ENCODE measurements at regions not wholly inside any gene's neighbourhood (a gene's known extent, or its start where the extent isn't known, plus 50 kb on each side); places are given as distances from the start of the nearest gene placed in this dataset.

GRCh38 chr18:7334973-7335568, 104.2 kb downstream of the LRRC30 start:
- no peaks in the 10 kb centered on the region for H3K79me2 ChIP-seq (ENCODE audit: control insufficient read depth, insufficient read depth, low read length)
- H3K9me1 ChIP-seq (replicated peaks; ENCODE audit: control insufficient read depth, extremely low read depth, insufficient read depth, low read length), result no peaks in the 10 kb centered on the region
- dilution Hi-C loops (cut with MboI; ENCODE audit: extremely low pct_ligation_motif_present, low sequenced_read_pairs) (no loop called here), intact Hi-C loops (cut with micrococcal nuclease) (no loop called here)
- peaks cover 4% of the 10 kb centered on the region for H3K4me1 ChIP-seq (ENCODE audit: control insufficient read depth, extremely low read depth, insufficient read depth, low read length)
- FAIRE-seq (no peak), DNase-seq (ENCODE audit: low read depth, low spot score) (no peak)
- no peaks in the 10 kb centered on the region for H3K36me3 ChIP-seq (ENCODE audit: control insufficient read depth in 2 of 2, extremely low read depth in 1 of 2, insufficient read depth in 2 of 2, low read length in 2 of 2)
- no peak overlapping the region for H3K27ac ChIP-seq (ENCODE audit: insufficient read depth, low read depth, low read length)
- no peak overlapping the region for H3K4me2 ChIP-seq (ENCODE audit: insufficient read depth, low read length)
- TF ChIP-seq POLR2A (IDR thresholded peaks at IDR 0.05; ENCODE audit: low read depth, low read length) (no peak), GATA2 (IDR thresholded peaks at IDR 0.05; ENCODE audit: insufficient read depth, insufficient read length, low read depth, low read length) (no peak), MYC (IDR thresholded peaks at IDR 0.05; ENCODE audit: low read depth, low read length) (no peak), FOS (IDR thresholded peaks at IDR 0.05; ENCODE audit: borderline replicate concordance, insufficient read depth, low read length) (no peak)
- CTCF ChIA-PET, result interaction anchor here (1.3 kb wide), 1 partner anchor 21 kb away, joined by 3 read pairs; no protein-coding TSS in a partner anchor
- H3K9me3 ChIP-seq (replicated peaks; ENCODE audit: control insufficient read depth, insufficient read depth, low read length), result no peaks in the 10 kb centered on the region
- BruUV-seq (replicated peaks), result no TSS peak
- no peaks in the 10 kb centered on the region for H4K20me1 ChIP-seq (replicated peaks; ENCODE audit: control insufficient read depth, extremely low read depth, insufficient read depth, low read length)
- no peak overlapping the region for H2AFZ ChIP-seq (ENCODE audit: low read depth, low read length)
- no peak overlapping the region for H3K4me3 ChIP-seq (replicated peaks in 1 of 3; ENCODE audit: insufficient read depth in 1 of 3, low read depth in 1 of 3, low read length in 3 of 3)
- POLR2A ChIA-PET, result no interaction called here
- no peaks in the 10 kb centered on the region for H3K27me3 ChIP-seq (ENCODE audit: control insufficient read depth in 2 of 2, insufficient read depth in 2 of 2, low read length in 2 of 2)
- H3K9ac ChIP-seq (replicated peaks; ENCODE audit: extremely low read depth, insufficient read depth, low read length), result no peak overlapping the region

- CTCF ChIA-PET, result interaction anchor here (1.2 kb wide), 1 partner anchor 230 kb away, joined by 3 read pairs; the partner anchor contains the start of gene PTPRM
- Histone ChIP-seq H3K4me2 (ENCODE audit: insufficient read depth, low read length) (no peak overlapping the region), H3K36me3 (ENCODE audit: control insufficient read depth in 2 of 2, extremely low read depth in 1 of 2, insufficient read depth in 2 of 2, low read length in 2 of 2) (no peaks in the 10 kb centered on the region), H3K27ac (ENCODE audit: insufficient read depth, low read depth, low read length) (no peak overlapping the region), H3K9me3 (replicated peaks; ENCODE audit: control insufficient read depth, insufficient read depth, low read length) (no peaks in the 10 kb centered on the region), H3K4me3 (replicated peaks in 1 of 3; ENCODE audit: insufficient read depth in 1 of 3, low read depth in 1 of 3, low read length in 3 of 3) (no peak overlapping the region), H3K27me3 (ENCODE audit: control insufficient read depth in 2 of 2, insufficient read depth in 2 of 2, low read length in 2 of 2) (no peaks in the 10 kb centered on the region), H3K79me2 (ENCODE audit: control insufficient read depth, insufficient read depth, low read length) (no peaks in the 10 kb centered on the region), H2AFZ (ENCODE audit: low read depth, low read length) (no peak overlapping the region), H4K20me1 (replicated peaks; ENCODE audit: control insufficient read depth, extremely low read depth, insufficient read depth, low read length) (no peaks in the 10 kb centered on the region), H3K9ac (replicated peaks; ENCODE audit: extremely low read depth, insufficient read depth, low read length) (no peak overlapping the region), H3K4me1 (ENCODE audit: control insufficient read depth, extremely low read depth, insufficient read depth, low read length) (peaks cover 4% of the 10 kb centered on the region), H3K9me1 (replicated peaks; ENCODE audit: control insufficient read depth, extremely low read depth, insufficient read depth, low read length) (no peaks in the 10 kb centered on the region)
- intact Hi-C loops (cut with micrococcal nuclease), result no loop called here
- dilution Hi-C loops (cut with MboI; ENCODE audit: extremely low pct_ligation_motif_present, low sequenced_read_pairs), result no loop called here
- no TSS peak for BruUV-seq (replicated peaks)
- FAIRE-seq (no peak), DNase-seq (ENCODE audit: low read depth, low spot score) (no peak)
- no peak for TF ChIP-seq EZH2 (IDR thresholded peaks at IDR 0.05; ENCODE audit: borderline replicate concordance, low read depth, low read length, severe bottlenecking)
- TF ChIP-seq MAX (IDR thresholded peaks at IDR 0.05; ENCODE audit: insufficient read depth, insufficient read length), result no peak
- TF ChIP-seq JUN (IDR thresholded peaks at IDR 0.05; ENCODE audit: borderline replicate concordance, insufficient read depth, insufficient read length, low read depth), result no peak
- POLR2A ChIA-PET, result interaction anchor here (0.7 kb wide), 1 partner anchor 813 kb away, joined by 3 read pairs; no protein-coding TSS in a partner anchor
These were observed 105.7 kb downstream of the LRRC30 start for GRCh38 chr18:7336623-7337022.

All from endothelial cell of umbilical vein (primary cell).